Ishikawa (cell line): ENCODE measurements at regions not wholly inside any gene's neighbourhood (a gene's known extent, or its start where the extent isn't known, plus 50 kb on each side); places are given as distances from the start of the nearest gene placed in this dataset.

Source experiments
- CEBPB ChIP-seq: IDR thresholded peaks from 2 replicates; pipeline ENCODE4 v1.6.1; 2012
- CREB1 ChIP-seq: IDR thresholded peaks from 2 replicates; pipeline ENCODE4 v1.6.1; 2012; ENCODE audit warnings: low read depth
- EGR1 ChIP-seq: IDR thresholded peaks from 2 replicates; pipeline ENCODE4 v1.6.1; 2012
- EP300 ChIP-seq: IDR thresholded peaks from 2 replicates; pipeline ENCODE4 v1.6.1; 2012; ENCODE audit warnings: borderline replicate concordance
- NFIC ChIP-seq: IDR thresholded peaks from 2 replicates; pipeline ENCODE4 v1.6.1; 2012
- RAD21 ChIP-seq: IDR thresholded peaks from 2 replicates; pipeline ENCODE4 v1.6.1; 2012; ENCODE audit warnings: low read depth
- TAF1 ChIP-seq: IDR thresholded peaks from 2 replicates; pipeline ENCODE4 v1.6.1; 2012; ENCODE audit warnings: low read depth, mild to moderate bottlenecking
- TCF12 ChIP-seq: IDR thresholded peaks from 2 replicates; pipeline ENCODE4 v1.6.1; 2012; ENCODE audit warnings: low read depth
- YY1 ChIP-seq: IDR thresholded peaks from 2 replicates; pipeline ENCODE4 v1.6.1; 2012; ENCODE audit warnings: low read depth
- ZBTB7A ChIP-seq: IDR thresholded peaks from 2 replicates; pipeline ENCODE4 v1.6.1; 2012; ENCODE audit warnings: low read depth
- TF ChIP-seq, protein P1 (sequence below): IDR thresholded peaks from 2 replicates; pipeline ENCODE4 v1.6.1; 2012
- TF ChIP-seq, protein P2 (sequence below): IDR thresholded peaks from 2 replicates; pipeline ENCODE4 v1.6.1; 2012; ENCODE audit warnings: low read depth, mild to moderate bottlenecking
- TF ChIP-seq, protein P3 (sequence below): IDR thresholded peaks from 2 replicates; pipeline ENCODE4 v1.6.1; 2012

DNA sequence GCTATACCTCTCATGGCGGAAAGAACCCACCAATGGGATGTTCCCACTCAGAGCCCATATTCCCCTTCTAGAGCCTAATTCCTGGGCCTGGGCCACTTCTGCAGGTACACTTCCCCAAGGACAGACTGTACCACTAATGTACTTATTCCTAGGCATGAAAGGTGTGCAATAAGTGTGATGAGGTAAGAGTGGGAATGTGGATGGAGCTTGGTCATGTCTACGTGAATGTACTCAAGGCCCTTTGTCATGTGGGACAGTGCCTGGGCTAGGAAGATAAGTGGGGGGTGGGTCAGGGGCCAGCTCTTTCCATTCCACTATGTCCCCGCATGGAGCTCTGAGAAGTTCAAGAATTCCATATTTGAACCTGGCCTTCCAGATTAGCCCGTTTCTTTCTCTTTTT is 63.4 kb upstream of the FUT8 start:
- TF ChIP-seq, protein P1, sequence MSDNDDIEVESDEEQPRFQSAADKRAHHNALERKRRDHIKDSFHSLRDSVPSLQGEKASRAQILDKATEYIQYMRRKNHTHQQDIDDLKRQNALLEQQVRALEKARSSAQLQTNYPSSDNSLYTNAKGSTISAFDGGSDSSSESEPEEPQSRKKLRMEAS, result no peak
- TF ChIP-seq, protein P2, sequence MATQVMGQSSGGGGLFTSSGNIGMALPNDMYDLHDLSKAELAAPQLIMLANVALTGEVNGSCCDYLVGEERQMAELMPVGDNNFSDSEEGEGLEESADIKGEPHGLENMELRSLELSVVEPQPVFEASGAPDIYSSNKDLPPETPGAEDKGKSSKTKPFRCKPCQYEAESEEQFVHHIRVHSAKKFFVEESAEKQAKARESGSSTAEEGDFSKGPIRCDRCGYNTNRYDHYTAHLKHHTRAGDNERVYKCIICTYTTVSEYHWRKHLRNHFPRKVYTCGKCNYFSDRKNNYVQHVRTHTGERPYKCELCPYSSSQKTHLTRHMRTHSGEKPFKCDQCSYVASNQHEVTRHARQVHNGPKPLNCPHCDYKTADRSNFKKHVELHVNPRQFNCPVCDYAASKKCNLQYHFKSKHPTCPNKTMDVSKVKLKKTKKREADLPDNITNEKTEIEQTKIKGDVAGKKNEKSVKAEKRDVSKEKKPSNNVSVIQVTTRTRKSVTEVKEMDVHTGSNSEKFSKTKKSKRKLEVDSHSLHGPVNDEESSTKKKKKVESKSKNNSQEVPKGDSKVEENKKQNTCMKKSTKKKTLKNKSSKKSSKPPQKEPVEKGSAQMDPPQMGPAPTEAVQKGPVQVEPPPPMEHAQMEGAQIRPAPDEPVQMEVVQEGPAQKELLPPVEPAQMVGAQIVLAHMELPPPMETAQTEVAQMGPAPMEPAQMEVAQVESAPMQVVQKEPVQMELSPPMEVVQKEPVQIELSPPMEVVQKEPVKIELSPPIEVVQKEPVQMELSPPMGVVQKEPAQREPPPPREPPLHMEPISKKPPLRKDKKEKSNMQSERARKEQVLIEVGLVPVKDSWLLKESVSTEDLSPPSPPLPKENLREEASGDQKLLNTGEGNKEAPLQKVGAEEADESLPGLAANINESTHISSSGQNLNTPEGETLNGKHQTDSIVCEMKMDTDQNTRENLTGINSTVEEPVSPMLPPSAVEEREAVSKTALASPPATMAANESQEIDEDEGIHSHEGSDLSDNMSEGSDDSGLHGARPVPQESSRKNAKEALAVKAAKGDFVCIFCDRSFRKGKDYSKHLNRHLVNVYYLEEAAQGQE, result no peak
- no peak for TF ChIP-seq TAF1
- TF ChIP-seq, protein P3, sequence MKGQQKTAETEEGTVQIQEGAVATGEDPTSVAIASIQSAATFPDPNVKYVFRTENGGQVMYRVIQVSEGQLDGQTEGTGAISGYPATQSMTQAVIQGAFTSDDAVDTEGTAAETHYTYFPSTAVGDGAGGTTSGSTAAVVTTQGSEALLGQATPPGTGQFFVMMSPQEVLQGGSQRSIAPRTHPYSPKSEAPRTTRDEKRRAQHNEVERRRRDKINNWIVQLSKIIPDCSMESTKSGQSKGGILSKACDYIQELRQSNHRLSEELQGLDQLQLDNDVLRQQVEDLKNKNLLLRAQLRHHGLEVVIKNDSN, result no peak
- no peak for TF ChIP-seq EP300
- TF ChIP-seq TCF12, result no peak
- TF ChIP-seq YY1, result no peak
- TF ChIP-seq CEBPB, result no peak
- TF ChIP-seq EGR1, result no peak
- TF ChIP-seq RAD21, result no peak
- TF ChIP-seq NFIC, result no peak
- TF ChIP-seq ZBTB7A, result no peak
- TF ChIP-seq CREB1, result no peak
